ENCODE measurements at regions not wholly inside any gene's neighbourhood (a gene's known extent, or its start where the extent isn't known, plus 50 kb on each side); places are given as distances from the start of the nearest gene placed in this dataset.
"Not testable (repeated sequence)": the region's sequence is repeated elsewhere in the genome, so short reads cannot be mapped to it uniquely, and the experiment has no call there.

DNA sequence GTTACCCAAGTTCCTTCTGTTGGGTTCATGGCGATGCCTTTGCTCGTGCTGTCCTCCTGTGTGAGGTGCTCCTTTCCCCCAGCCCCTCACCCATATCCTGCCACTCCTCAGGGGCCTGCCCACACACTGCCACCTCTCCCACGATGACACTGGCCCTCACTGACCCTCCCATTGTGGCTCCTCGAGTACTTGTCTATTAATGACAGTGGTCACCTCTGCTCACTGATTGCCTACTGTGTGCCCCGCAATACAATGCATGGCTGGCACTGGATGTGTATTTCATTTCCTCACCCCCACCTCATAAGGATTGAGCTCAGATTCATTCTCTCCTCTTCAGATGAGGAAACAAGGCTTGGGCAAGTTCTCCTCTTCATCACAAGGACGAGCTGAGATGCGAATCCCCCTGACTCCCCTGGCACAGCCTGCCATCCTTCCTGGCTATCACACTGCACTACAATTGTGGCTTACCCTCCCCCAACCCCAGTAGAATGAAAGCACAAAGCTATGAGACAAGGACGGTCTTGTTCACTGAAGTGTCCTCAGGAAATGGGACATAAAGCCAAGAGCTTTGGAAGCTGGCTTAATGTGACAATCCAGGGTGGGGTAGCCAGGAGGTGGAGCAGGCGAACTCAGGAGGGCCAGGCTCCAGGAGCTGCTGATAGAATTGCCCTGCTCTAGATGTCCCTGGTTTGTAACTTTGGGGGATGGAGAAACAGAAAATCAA is 93.9 kb upstream of the RAB12 start:
- Histone ChIP-seq H3K79me2 (ENCODE audit: control insufficient read depth, insufficient read depth, low read length, unreplicated experiment) (no peaks in the 10 kb centered on the region), H3K4me3 (ENCODE audit: low read depth, low read length) (no peak overlapping the region), H3K27ac (ENCODE audit: low read depth, low read length) (no peak overlapping the region), H3K4me1 (ENCODE audit: control insufficient read depth, insufficient read depth, low read length, unreplicated experiment) (no peaks in the 10 kb centered on the region), H3K27me3 (ENCODE audit: insufficient read depth, low read length) (peaks cover 84% of the 10 kb centered on the region), H2AFZ (ENCODE audit: low read length, unreplicated experiment) (no peak overlapping the region), H3K36me3 (ENCODE audit: insufficient read depth, low read length) (no peaks in the 10 kb centered on the region)

GRCh38 chr18:8516371-8517250 is 92.6 kb upstream of the RAB12 start:
- Histone ChIP-seq H2AFZ (ENCODE audit: low read length, unreplicated experiment) (no peak overlapping the region), H3K79me2 (ENCODE audit: control insufficient read depth, insufficient read depth, low read length, unreplicated experiment) (no peaks in the 10 kb centered on the region)

DNA sequence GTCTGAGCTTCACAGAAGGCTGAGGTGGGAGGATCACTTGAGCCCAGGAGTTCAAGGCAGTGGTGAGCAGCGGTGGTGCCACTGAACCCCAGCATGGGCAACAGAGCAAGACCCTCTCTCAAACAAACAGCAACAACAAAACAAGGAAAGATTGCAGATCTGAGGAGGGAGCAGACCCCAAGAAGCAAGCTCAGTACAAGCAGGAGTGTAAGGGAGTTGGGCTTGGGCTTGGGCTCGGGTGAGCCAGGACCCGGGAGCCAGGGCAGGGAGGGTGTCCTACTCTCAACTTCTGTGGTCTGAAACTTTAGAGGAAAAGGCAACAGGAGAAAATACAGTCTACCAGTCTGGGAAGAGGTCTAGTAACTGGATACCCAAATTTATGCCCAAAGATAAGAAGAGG is 92.0 kb upstream of the RAB12 start:
- Histone ChIP-seq H3K79me2 (ENCODE audit: control insufficient read depth, insufficient read depth, low read length, unreplicated experiment) (no peaks in the 10 kb centered on the region), H3K36me3 (ENCODE audit: insufficient read depth, low read length) (no peaks in the 10 kb centered on the region), H3K27ac (ENCODE audit: low read depth, low read length) (no peak overlapping the region), H3K27me3 (ENCODE audit: insufficient read depth, low read length) (peaks cover 85% of the 10 kb centered on the region), H3K4me1 (ENCODE audit: control insufficient read depth, insufficient read depth, low read length, unreplicated experiment) (no peaks in the 10 kb centered on the region), H3K4me3 (ENCODE audit: low read depth, low read length) (no peak overlapping the region), H2AFZ (ENCODE audit: low read length, unreplicated experiment) (no peak overlapping the region)

More at GRCh38 chr18:8516371-8517250, 92.6 kb upstream of the RAB12 start:
- H3K36me3 ChIP-seq (ENCODE audit: insufficient read depth, low read length): no peaks in the 10 kb centered on the region
- no peak overlapping the region for H3K4me3 ChIP-seq (ENCODE audit: low read depth, low read length)
- H3K4me1 ChIP-seq (ENCODE audit: control insufficient read depth, insufficient read depth, low read length, unreplicated experiment): no peaks in the 10 kb centered on the region
- no peak overlapping the region for H3K27ac ChIP-seq (ENCODE audit: low read depth, low read length)
- H3K27me3 ChIP-seq (ENCODE audit: insufficient read depth, low read length): peaks cover 85% of the 10 kb centered on the region

DNA sequence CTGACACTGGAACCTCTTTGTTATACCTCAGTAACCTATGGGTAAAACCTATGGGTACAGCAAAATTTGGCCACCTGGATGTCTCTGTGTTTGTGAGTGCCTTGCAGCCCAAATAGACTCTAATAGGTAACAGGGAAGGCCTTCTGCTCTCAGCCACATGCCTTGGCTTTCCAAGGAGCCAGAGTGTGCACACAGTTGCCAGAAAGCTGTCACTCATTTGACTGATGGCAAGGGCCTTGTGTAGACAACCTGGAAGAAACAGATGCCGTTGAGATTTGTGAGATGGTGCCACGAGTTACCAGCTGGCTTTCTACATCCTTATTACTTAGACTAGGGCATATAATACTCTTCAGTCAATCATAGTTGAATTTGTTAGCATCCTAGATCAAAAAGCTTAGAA is 90.1 kb upstream of the RAB12 start:
- no peak overlapping the region for H3K27ac ChIP-seq (ENCODE audit: low read depth, low read length)
- H3K79me2 ChIP-seq (ENCODE audit: control insufficient read depth, insufficient read depth, low read length, unreplicated experiment): no peaks in the 10 kb centered on the region
- peaks cover 85% of the 10 kb centered on the region for H3K27me3 ChIP-seq (ENCODE audit: insufficient read depth, low read length)
- no peak overlapping the region for H3K4me3 ChIP-seq (ENCODE audit: low read depth, low read length)
- H2AFZ ChIP-seq (ENCODE audit: low read length, unreplicated experiment): no peak overlapping the region
- H3K36me3 ChIP-seq (ENCODE audit: insufficient read depth, low read length): no peaks in the 10 kb centered on the region
- H3K4me1 ChIP-seq (ENCODE audit: control insufficient read depth, insufficient read depth, low read length, unreplicated experiment): no peaks in the 10 kb centered on the region

DNA sequence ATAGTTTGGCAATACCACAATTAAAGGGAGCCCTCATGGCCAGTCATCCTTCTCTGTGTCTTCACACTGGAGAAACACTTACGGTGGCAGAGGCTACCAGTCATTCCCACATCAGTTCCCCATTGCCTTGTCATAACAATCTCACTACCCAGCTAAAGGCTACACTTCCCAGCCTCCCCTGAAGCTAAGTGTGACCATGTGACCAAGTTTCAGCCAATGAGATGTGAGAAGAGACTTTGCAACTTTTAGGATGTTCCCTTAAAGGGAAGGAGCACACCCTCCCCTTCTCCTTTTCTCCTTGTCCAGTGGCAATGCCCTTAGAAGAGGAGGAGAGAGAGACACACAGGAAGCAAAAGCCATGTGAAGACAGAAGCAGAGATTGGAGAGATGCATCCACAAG is 89.0 kb upstream of the RAB12 start:
- Histone ChIP-seq H3K27me3 (ENCODE audit: insufficient read depth, low read length) (peaks cover 83% of the 10 kb centered on the region), H3K4me1 (ENCODE audit: control insufficient read depth, insufficient read depth, low read length, unreplicated experiment) (no peaks in the 10 kb centered on the region), H3K79me2 (ENCODE audit: control insufficient read depth, insufficient read depth, low read length, unreplicated experiment) (no peaks in the 10 kb centered on the region), H3K4me3 (ENCODE audit: low read depth, low read length) (no peak overlapping the region), H2AFZ (ENCODE audit: low read length, unreplicated experiment) (no peak overlapping the region), H3K27ac (ENCODE audit: low read depth, low read length) (no peak overlapping the region), H3K36me3 (ENCODE audit: insufficient read depth, low read length) (no peaks in the 10 kb centered on the region)

GRCh38 chr18:8522756-8523155 is 86.5 kb upstream of the RAB12 start:
- no peaks in the 10 kb centered on the region for H3K4me1 ChIP-seq (ENCODE audit: control insufficient read depth, insufficient read depth, low read length, unreplicated experiment)
- H3K36me3 ChIP-seq (ENCODE audit: insufficient read depth, low read length): no peaks in the 10 kb centered on the region
- H3K27me3 ChIP-seq (ENCODE audit: insufficient read depth, low read length): peaks cover 89% of the 10 kb centered on the region
- no peaks in the 10 kb centered on the region for H3K79me2 ChIP-seq (ENCODE audit: control insufficient read depth, insufficient read depth, low read length, unreplicated experiment)
- no peak overlapping the region for H3K4me3 ChIP-seq (ENCODE audit: low read depth, low read length)
- H3K27ac ChIP-seq (ENCODE audit: low read depth, low read length): no peak overlapping the region
- H2AFZ ChIP-seq (ENCODE audit: low read length, unreplicated experiment): no peak overlapping the region

DNA sequence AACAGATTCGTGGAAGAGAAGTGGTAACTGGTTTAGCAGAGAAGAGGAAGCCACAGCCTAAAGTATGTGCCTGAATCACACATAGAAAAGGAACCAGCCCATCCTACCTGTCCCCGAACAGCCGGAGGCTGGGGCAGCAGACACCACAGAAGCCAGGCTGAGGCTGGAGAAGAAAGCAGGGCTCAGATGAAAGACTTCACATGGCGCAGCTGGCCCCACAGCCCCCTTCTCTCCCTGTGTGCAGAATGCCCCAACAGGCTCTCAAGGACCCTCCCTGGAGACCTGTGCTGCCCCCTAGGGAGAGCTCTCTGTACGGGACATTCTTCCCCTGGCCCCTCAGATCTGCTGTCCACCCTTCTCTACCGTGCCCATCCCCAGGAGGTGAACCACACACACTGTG is 83.5 kb upstream of the RAB12 start:
- Histone ChIP-seq H2AFZ (ENCODE audit: low read length, unreplicated experiment) (no peak overlapping the region), H3K27ac (ENCODE audit: low read depth, low read length) (no peak overlapping the region), H3K4me1 (ENCODE audit: control insufficient read depth, insufficient read depth, low read length, unreplicated experiment) (no peaks in the 10 kb centered on the region), H3K36me3 (ENCODE audit: insufficient read depth, low read length) (no peaks in the 10 kb centered on the region), H3K79me2 (ENCODE audit: control insufficient read depth, insufficient read depth, low read length, unreplicated experiment) (no peaks in the 10 kb centered on the region), H3K4me3 (ENCODE audit: low read depth, low read length) (no peak overlapping the region), H3K27me3 (ENCODE audit: insufficient read depth, low read length) (peaks cover 95% of the 10 kb centered on the region)

DNA sequence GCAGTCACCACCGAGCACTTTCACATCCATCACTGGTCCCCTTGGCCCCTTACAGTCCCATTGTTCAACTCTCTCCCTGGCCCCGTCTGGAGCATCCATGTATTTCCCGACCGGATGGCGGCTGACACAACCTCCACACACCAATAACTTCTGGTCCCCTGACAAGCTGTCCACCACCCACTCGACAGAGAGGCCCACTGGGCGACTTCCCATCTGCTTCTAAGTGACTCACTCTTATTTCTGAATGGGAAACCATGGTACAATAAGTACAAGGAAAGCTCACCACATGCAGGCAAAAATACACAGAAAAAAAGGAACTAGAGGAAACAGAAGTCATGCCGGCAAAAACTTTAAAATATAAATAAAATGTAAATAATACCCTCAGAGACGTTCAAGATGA is 82.9 kb upstream of the RAB12 start:
- no peak overlapping the region for H3K4me3 ChIP-seq (ENCODE audit: low read depth, low read length)
- no peak overlapping the region for H3K27ac ChIP-seq (ENCODE audit: low read depth, low read length)
- H2AFZ ChIP-seq (ENCODE audit: low read length, unreplicated experiment): no peak overlapping the region
- H3K79me2 ChIP-seq (ENCODE audit: control insufficient read depth, insufficient read depth, low read length, unreplicated experiment): no peaks in the 10 kb centered on the region
- H3K27me3 ChIP-seq (ENCODE audit: insufficient read depth, low read length): peaks cover 91% of the 10 kb centered on the region
- H3K36me3 ChIP-seq (ENCODE audit: insufficient read depth, low read length): no peaks in the 10 kb centered on the region
- no peaks in the 10 kb centered on the region for H3K4me1 ChIP-seq (ENCODE audit: control insufficient read depth, insufficient read depth, low read length, unreplicated experiment)

GRCh38 chr18:8529609-8530008 is 79.6 kb upstream of the RAB12 start:
- H3K79me2 ChIP-seq (ENCODE audit: control insufficient read depth, insufficient read depth, low read length, unreplicated experiment): no peaks in the 10 kb centered on the region
- H3K27me3 ChIP-seq (ENCODE audit: insufficient read depth, low read length): peaks cover 76% of the 10 kb centered on the region
- H3K36me3 ChIP-seq (ENCODE audit: insufficient read depth, low read length): no peaks in the 10 kb centered on the region
- H3K4me3 ChIP-seq (ENCODE audit: low read depth, low read length): no peak overlapping the region
- no peak overlapping the region for H2AFZ ChIP-seq (ENCODE audit: low read length, unreplicated experiment)
- H3K4me1 ChIP-seq (ENCODE audit: control insufficient read depth, insufficient read depth, low read length, unreplicated experiment): no peaks in the 10 kb centered on the region
- H3K27ac ChIP-seq (ENCODE audit: low read depth, low read length): no peak overlapping the region

- H3K4me3 ChIP-seq (ENCODE audit: low read depth, low read length); H3K79me2 ChIP-seq (ENCODE audit: control insufficient read depth, insufficient read depth, low read length, unreplicated experiment); H2AFZ ChIP-seq (ENCODE audit: low read length, unreplicated experiment); H3K27ac ChIP-seq (ENCODE audit: low read depth, low read length); H3K36me3 ChIP-seq (ENCODE audit: insufficient read depth, low read length); H3K4me1 ChIP-seq (ENCODE audit: control insufficient read depth, insufficient read depth, low read length, unreplicated experiment): not testable (repeated sequence)
- peaks cover 62% of the 10 kb centered on the region for H3K27me3 ChIP-seq (ENCODE audit: insufficient read depth, low read length)
Observed at GRCh38 chr18:8531084-8531483, 78.2 kb upstream of the RAB12 start.

- Histone ChIP-seq H3K4me3 (ENCODE audit: low read depth, low read length) (no peak overlapping the region), H3K4me1 (ENCODE audit: control insufficient read depth, insufficient read depth, low read length, unreplicated experiment) (no peaks in the 10 kb centered on the region), H3K27me3 (ENCODE audit: insufficient read depth, low read length) (peaks cover 45% of the 10 kb centered on the region), H3K27ac (ENCODE audit: low read depth, low read length) (no peak overlapping the region), H3K36me3 (ENCODE audit: insufficient read depth, low read length) (no peaks in the 10 kb centered on the region), H3K79me2 (ENCODE audit: control insufficient read depth, insufficient read depth, low read length, unreplicated experiment) (no peaks in the 10 kb centered on the region), H2AFZ (ENCODE audit: low read length, unreplicated experiment) (no peak overlapping the region)
Observed at GRCh38 chr18:8536231-8536630, 73.0 kb upstream of the RAB12 start.
